GM18499 (cell line): ENCODE measurements at regions not wholly inside any gene's neighbourhood (a gene's known extent, or its start where the extent isn't known, plus 50 kb on each side); places are given as distances from the start of the nearest gene placed in this dataset.
"Not testable (repeated sequence)": the region's sequence is repeated elsewhere in the genome, so short reads cannot be mapped to it uniquely, and the experiment has no call there.

ENCODE experiments used
- ATAC-seq: cut with Tn5 transposase; IDR thresholded peaks from one replicate; pipeline ENCODE4 v1.9.1; 2021; ENCODE audit warnings: moderate number of reproducible peaks; ENCODE audit not compliant: insufficient read depth, unreplicated experiment

- ATAC-seq, result no peak
Observed at GRCh38 chr3:5348229-5348902, 160.9 kb downstream of the EDEM1 start.

- ATAC-seq, result no peak
Observed at GRCh38 chr3:5349343-5349742, 161.8 kb downstream of the EDEM1 start.

- no peak for ATAC-seq
Observed at GRCh38 chr3:5357089-5357488, 169.6 kb downstream of the EDEM1 start.

GRCh38 chr3:5358911-5359310, 171.4 kb downstream of the EDEM1 start:
- ATAC-seq, result no peak

GRCh38 chr3:5360453-5360852, 172.9 kb downstream of the EDEM1 start:
- no peak for ATAC-seq

- ATAC-seq, result no peak
Observed at GRCh38 chr3:5366746-5367145, 179.2 kb downstream of the EDEM1 start.

GRCh38 chr3:5371555-5371954, 184.0 kb downstream of the EDEM1 start:
- ATAC-seq, result not testable (repeated sequence)

- ATAC-seq, result no peak
Observed at GRCh38 chr3:5376761-5377160, 189.3 kb downstream of the EDEM1 start.

- not testable (repeated sequence) for ATAC-seq
Observed at GRCh38 chr3:5379266-5379665, 191.8 kb downstream of the EDEM1 start.

GRCh38 chr3:5383486-5384263, 196.2 kb downstream of the EDEM1 start:
- not testable (repeated sequence) for ATAC-seq

GRCh38 chr3:5384557-5385236, 197.2 kb downstream of the EDEM1 start:
- ATAC-seq, result no peak

- no peak for ATAC-seq
Observed at GRCh38 chr3:5388091-5388490, 200.6 kb downstream of the EDEM1 start.

- ATAC-seq, result no peak
Observed at GRCh38 chr3:5389057-5389456, 201.6 kb downstream of the EDEM1 start.

- ATAC-seq, result no peak
Observed at GRCh38 chr3:5390221-5390620, 202.7 kb downstream of the EDEM1 start.

GRCh38 chr3:5390936-5391625, 203.6 kb downstream of the EDEM1 start:
- ATAC-seq, result no peak

GRCh38 chr3:5401002-5401401, 213.5 kb downstream of the EDEM1 start:
- no peak for ATAC-seq

- no peak for ATAC-seq
Observed at GRCh38 chr3:5404718-5405117, 217.2 kb downstream of the EDEM1 start.

- no peak for ATAC-seq
Observed at GRCh38 chr3:5411786-5412185, 224.3 kb downstream of the EDEM1 start.

- no peak for ATAC-seq
Observed at GRCh38 chr3:5423076-5423475, 235.6 kb downstream of the EDEM1 start.

GRCh38 chr3:5423523-5423922, 236.0 kb downstream of the EDEM1 start:
- no peak for ATAC-seq

GRCh38 chr3:5425371-5425770, 237.9 kb downstream of the EDEM1 start:
- ATAC-seq, result no peak
